OCI-LY7 (cell line): ENCODE measurements at regions not wholly inside any gene's neighbourhood (a gene's known extent, or its start where the extent isn't known, plus 50 kb on each side); places are given as distances from the start of the nearest gene placed in this dataset.

Source experiments
- BruUV-seq: library from RNA; stranded (reverse); fragments of 400-500 nt; replicated peaks from 2 replicates; lab custom pipeline; 2021; lab: Mats Ljungman, UMichigan
- CTCF ChIA-PET: fragments of 300-600 bp; sonication (Branson Sonifier 250); formaldehyde crosslinking; loops from one replicate; lab custom pipeline; 2022; ENCODE audit warnings: antibody characterized with exemption; ENCODE audit not compliant: unreplicated experiment; lab: Charles Lee
- POLR2A ChIA-PET: fragments of 300-600 bp; sonication (Branson Sonifier 250); formaldehyde crosslinking; loops from one replicate; lab custom pipeline; 2022; ENCODE audit warnings: antibody characterized with exemption; lab: Charles Lee
- DNase-seq: peaks from one replicate; pipeline ENCODE4 v3.0.0-alpha.2; 2015; ENCODE audit warnings: low spot score
- H2AFZ ChIP-seq: fragments of 200-600 bp; sonication (generic), shearing (Covaris generic); 2 replicates; pipeline ENCODE4 v1.6.1; 2014; ENCODE audit warnings: mild to moderate bottlenecking, antibody characterized with exemption, low read length, moderate library complexity
- H3K27ac ChIP-seq: fragments of 200-600 bp; sonication (generic); 2 replicates; pipeline ENCODE4 v1.5.1; 2014; ENCODE audit warnings: mixed run types, low read depth, mild to moderate bottlenecking, moderate library complexity, low read length, inconsistent platforms; ENCODE audit not compliant: poor library complexity, severe bottlenecking
- H3K36me3 ChIP-seq: fragments of 200-600 bp; sonication (generic); 2 replicates; pipeline ENCODE4 v1.6.1; 2014; ENCODE audit warnings: mild to moderate bottlenecking, antibody characterized with exemption, low read length, moderate library complexity, mixed read lengths; ENCODE audit not compliant: insufficient read depth
- H3K4me1 ChIP-seq: fragments of 200-600 bp; sonication (generic); 2 replicates; pipeline ENCODE4 v1.5.1; 2014; ENCODE audit warnings: mild to moderate bottlenecking, low read length; ENCODE audit not compliant: insufficient read depth, poor library complexity, severe bottlenecking
- H3K4me2 ChIP-seq: fragments of 200-600 bp; sonication (generic); 2 replicates; pipeline ENCODE4 v1.6.1; 2014; ENCODE audit warnings: mild to moderate bottlenecking, low read length
- H3K4me3 ChIP-seq: fragments of 200-600 bp; sonication (generic); 2 replicates; pipeline ENCODE4 v1.5.1; 2014; ENCODE audit warnings: mild to moderate bottlenecking, low read depth, low read length; ENCODE audit not compliant: poor library complexity, severe bottlenecking
- H3K79me2 ChIP-seq: fragments of 200-600 bp; sonication (generic); 2 replicates; pipeline ENCODE4 v1.6.1; 2016; ENCODE audit warnings: low read depth, mild to moderate bottlenecking, low read length, moderate library complexity, mixed read lengths; ENCODE audit not compliant: insufficient read depth
- H3K9me2 ChIP-seq: fragments of 200-600 bp; sonication (generic); 2 replicates; pipeline ENCODE4 v1.6.1; 2016; ENCODE audit warnings: mild to moderate bottlenecking, low read length, mixed read lengths; ENCODE audit not compliant: insufficient read depth
- H3K9me3 ChIP-seq: fragments of 200-600 bp; sonication (generic); 2 replicates; pipeline ENCODE4 v1.6.1; 2014; ENCODE audit warnings: mild to moderate bottlenecking, mixed run types, low read length, mixed read lengths
- H4K20me1 ChIP-seq: fragments of 200-600 bp; sonication (generic); 2 replicates; pipeline ENCODE4 v1.6.1; 2014; ENCODE audit warnings: mild to moderate bottlenecking, antibody characterized with exemption, low read length, moderate library complexity, mixed read lengths; ENCODE audit not compliant: insufficient read depth
- CTCF ChIP-seq: fragments of 200-600 bp; sonication (generic); conservative IDR thresholded peaks from 2 replicates; pipeline ENCODE4 v1.5.1; 2014; ENCODE audit warnings: mild to moderate bottlenecking, antibody characterized with exemption, low read length, moderate library complexity, mixed read lengths
- EZH2phosphoT487 ChIP-seq: fragments of 200-600 bp; sonication (generic); IDR thresholded peaks from 2 replicates; pipeline ENCODE4 v1.6.1; 2018; ENCODE audit warnings: low read depth, borderline replicate concordance, mild to moderate bottlenecking, mixed run types, antibody characterized with exemption, low read length, moderate library complexity, mixed read lengths
- intact Hi-C: fragments of 100-400 bp; cut with micrococcal nuclease; formaldehyde crosslinking; loops from one replicate; pipeline ENCODE4 v1.10.0; 2022; ENCODE audit not compliant: unreplicated experiment

- Histone ChIP-seq H3K4me3 (no peak overlapping the region), H4K20me1 (no peaks in the 10 kb centered on the region), H3K4me2 (no peak overlapping the region), H3K9me3 (no peaks in the 10 kb centered on the region), H3K27ac (no peak overlapping the region), H3K9me2 (no peaks in the 10 kb centered on the region), H2AFZ (no peak overlapping the region), H3K36me3 (no peaks in the 10 kb centered on the region), H3K79me2 (no peaks in the 10 kb centered on the region), H3K4me1 (no peaks in the 10 kb centered on the region)
- intact Hi-C loops: no loop called here
- ChIA-PET POLR2A (no interaction called here), CTCF (no interaction called here)
- BruUV-seq: no TSS peak
- no peak for DNase-seq
- TF ChIP-seq CTCF: no peak
- TF ChIP-seq EZH2phosphoT487: no peak
Observed at GRCh38 chr10:29859521-29860130, 199.8 kb downstream of the JCAD start.

- Histone ChIP-seq H4K20me1 (no peaks in the 10 kb centered on the region), H2AFZ (no peak overlapping the region), H3K4me3 (no peak overlapping the region), H3K4me2 (no peak overlapping the region), H3K36me3 (no peaks in the 10 kb centered on the region), H3K79me2 (no peaks in the 10 kb centered on the region), H3K9me3 (no peaks in the 10 kb centered on the region), H3K27ac (no peak overlapping the region), H3K9me2 (no peaks in the 10 kb centered on the region), H3K4me1 (no peaks in the 10 kb centered on the region)
- no peak for TF ChIP-seq EZH2phosphoT487
- TF ChIP-seq CTCF: no peak
- POLR2A ChIA-PET: no interaction called here
- BruUV-seq: no TSS peak
- intact Hi-C loops: no loop called here
- CTCF ChIA-PET: no interaction called here
- DNase-seq: no peak
Observed at GRCh38 chr10:29858702-29859267, 200.6 kb downstream of the JCAD start.
